ENCODE measurements at regions not wholly inside any gene's neighbourhood (a gene's known extent, or its start where the extent isn't known, plus 50 kb on each side); places are given as distances from the start of the nearest gene placed in this dataset.

- in situ Hi-C loops (cut with HindIII; ENCODE audit: extremely low pct_ligation_motif_present, low pct_unique_long_range_greater_than_20kb) (no loop called here), intact Hi-C loops (cut with micrococcal nuclease; ENCODE audit: unreplicated experiment) (no loop called here)
- ChIA-PET CTCF (ENCODE audit: low intra/inter-chr PET ratio, low total read pairs) (no interaction called here), POLR2A (no interaction called here)
- no peaks in the 10 kb centered on the region for H3K9me3 ChIP-seq (ENCODE audit: low read length)
- H3K4me1 ChIP-seq (ENCODE audit: insufficient read depth, low read length): no peaks in the 10 kb centered on the region
- WGBS (ENCODE audit: low lambda C conversion rate): 81% methylated on average over 2 of the region's 2 CpGs
- no peaks in the 10 kb centered on the region for H4K20me1 ChIP-seq (ENCODE audit: insufficient read depth, low read length)
- H3K4me3 ChIP-seq (replicated peaks in 1 of 3; ENCODE audit: insufficient read depth in 1 of 3, low read depth in 2 of 3, low read length in 3 of 3): no peak overlapping the region
- TF ChIP-seq ZNF674 (CRISPR knock-in tag; IDR thresholded peaks at IDR 0.05; ENCODE audit: low read depth) (no peak), ARID5B (CRISPR knock-in tag; IDR thresholded peaks at IDR 0.05) (no peak), ZNF615 (CRISPR knock-in tag; IDR thresholded peaks at IDR 0.05; ENCODE audit: borderline replicate concordance) (no peak), NAIF1 (CRISPR knock-in tag; IDR thresholded peaks at IDR 0.05; ENCODE audit: borderline replicate concordance) (no peak), SNAPC2 (CRISPR knock-in tag; IDR thresholded peaks at IDR 0.05) (no peak), FIP1L1 (IDR thresholded peaks at IDR 0.05; ENCODE audit: borderline replicate concordance, insufficient read depth, low read depth, low read length) (no peak), KDM1A (CRISPR knock-in tag; IDR thresholded peaks at IDR 0.05) (no peak), THRA (CRISPR knock-in tag; IDR thresholded peaks at IDR 0.05; ENCODE audit: borderline replicate concordance) (no peak), ZNF704 (CRISPR knock-in tag; IDR thresholded peaks at IDR 0.05; ENCODE audit: borderline replicate concordance) (no peak), ISX (CRISPR knock-in tag; conservative IDR thresholded peaks at IDR 0.05) (no peak), ZNF749 (CRISPR knock-in tag; IDR thresholded peaks at IDR 0.05; ENCODE audit: borderline replicate concordance) (no peak), TEAD2 (CRISPR knock-in tag; IDR thresholded peaks at IDR 0.05) (no peak), DR1 (CRISPR knock-in tag; IDR thresholded peaks at IDR 0.05) (no peak), ZNF138 (CRISPR knock-in tag; IDR thresholded peaks at IDR 0.05; ENCODE audit: low read depth) (no peak), POLR2G (IDR thresholded peaks at IDR 0.05; ENCODE audit: low read depth, low read length) (no peak)
- BruUV-seq (replicated peaks): no TSS peak
- no peak overlapping the region for H3K27ac ChIP-seq (ENCODE audit: extremely low read length, insufficient read depth, low read length)
- no peak overlapping the region for H3K9ac ChIP-seq (ENCODE audit: insufficient read depth, low read depth, low read length)
- no peaks in the 10 kb centered on the region for H3K79me2 ChIP-seq (ENCODE audit: insufficient read depth, low read length)
- FAIRE-seq: no peak
- no peak overlapping the region for H2AFZ ChIP-seq (ENCODE audit: low read length)
- no peak for DNase-seq (ENCODE audit: low spot score)
- H3K36me3 ChIP-seq (replicated peaks in 1 of 2; ENCODE audit: control insufficient read depth in 1 of 2, insufficient read depth in 2 of 2, low read length in 2 of 2): no peaks in the 10 kb centered on the region
- H3K27me3 ChIP-seq (ENCODE audit: control insufficient read depth in 1 of 2, insufficient read depth in 2 of 2, low read length in 2 of 2): no peaks in the 10 kb centered on the region
- no peak for ATAC-seq
- H3K4me2 ChIP-seq (ENCODE audit: low read depth, low read length): no peak overlapping the region
These were observed 383.6 kb upstream of the NR2F2 start for GRCh38 chr15:95946926-95947325.
